ENCODE measurements at regions not wholly inside any gene's neighbourhood (a gene's known extent, or its start where the extent isn't known, plus 50 kb on each side); places are given as distances from the start of the nearest gene placed in this dataset.

GRCh38 chr4:71081192-71081591, 87.7 kb downstream of the DCK start:
- no peak for TF ChIP-seq CTCF (conservative IDR thresholded peaks at IDR 0.05; ENCODE audit: low read length)
- no peak for TF ChIP-seq EZH2phosphoT487 (IDR thresholded peaks at IDR 0.05; ENCODE audit: borderline replicate concordance, low read depth, low read length)
